ENCODE measurements at regions not wholly inside any gene's neighbourhood (a gene's known extent, or its start where the extent isn't known, plus 50 kb on each side); places are given as distances from the start of the nearest gene placed in this dataset.

GRCh38 chr22:49361164-49361563, 466.5 kb downstream of the BRD1 start:
- no peaks in the 10 kb centered on the region for H3K27me3 ChIP-seq (ENCODE audit: control insufficient read depth, low read length)
- no peaks in the 10 kb centered on the region for H3K9me2 ChIP-seq (replicated peaks; ENCODE audit: control insufficient read depth, low read length)
- peak overlapping the region; percentile 74 for H3K27ac ChIP-seq (ENCODE audit: low read depth, low read length)
- H3K9me3 ChIP-seq (ENCODE audit: control insufficient read depth, insufficient read depth, low read length): peaks cover 4% of the 10 kb centered on the region; the same call in 1 of the 2 replicates
- H3K79me2 ChIP-seq (ENCODE audit: control insufficient read depth, low read length): no peaks in the 10 kb centered on the region
- TF ChIP-seq, protein P1, sequence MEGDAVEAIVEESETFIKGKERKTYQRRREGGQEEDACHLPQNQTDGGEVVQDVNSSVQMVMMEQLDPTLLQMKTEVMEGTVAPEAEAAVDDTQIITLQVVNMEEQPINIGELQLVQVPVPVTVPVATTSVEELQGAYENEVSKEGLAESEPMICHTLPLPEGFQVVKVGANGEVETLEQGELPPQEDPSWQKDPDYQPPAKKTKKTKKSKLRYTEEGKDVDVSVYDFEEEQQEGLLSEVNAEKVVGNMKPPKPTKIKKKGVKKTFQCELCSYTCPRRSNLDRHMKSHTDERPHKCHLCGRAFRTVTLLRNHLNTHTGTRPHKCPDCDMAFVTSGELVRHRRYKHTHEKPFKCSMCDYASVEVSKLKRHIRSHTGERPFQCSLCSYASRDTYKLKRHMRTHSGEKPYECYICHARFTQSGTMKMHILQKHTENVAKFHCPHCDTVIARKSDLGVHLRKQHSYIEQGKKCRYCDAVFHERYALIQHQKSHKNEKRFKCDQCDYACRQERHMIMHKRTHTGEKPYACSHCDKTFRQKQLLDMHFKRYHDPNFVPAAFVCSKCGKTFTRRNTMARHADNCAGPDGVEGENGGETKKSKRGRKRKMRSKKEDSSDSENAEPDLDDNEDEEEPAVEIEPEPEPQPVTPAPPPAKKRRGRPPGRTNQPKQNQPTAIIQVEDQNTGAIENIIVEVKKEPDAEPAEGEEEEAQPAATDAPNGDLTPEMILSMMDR (IDR thresholded peaks at IDR 0.05; ENCODE audit: low read depth, low read length, poor library complexity, severe bottlenecking): no peak
- no peak for TF ChIP-seq EZH2phosphoT487 (IDR thresholded peaks at IDR 0.05; ENCODE audit: borderline replicate concordance, low read length)
- H3K36me3 ChIP-seq (ENCODE audit: control insufficient read depth, low read length): no peaks in the 10 kb centered on the region
- H3K4me1 ChIP-seq (ENCODE audit: control insufficient read depth, low read length): peaks cover 55% of the 10 kb centered on the region
- H3F3A ChIP-seq (ENCODE audit: control insufficient read depth, insufficient read depth): peaks cover 9% of the 10 kb centered on the region
- H4K20me1 ChIP-seq (ENCODE audit: control insufficient read depth, insufficient read depth, low read depth, low read length): no peaks in the 10 kb centered on the region
- H3K4me3 ChIP-seq (ENCODE audit: low read length): peak overlapping the region; percentile 45
- H3K4me2 ChIP-seq (ENCODE audit: low read length): peak overlapping the region; percentile 51

- Histone ChIP-seq H3K27ac (ENCODE audit: low read depth, low read length) (peak overlapping the region; percentile 74), H3K27me3 (ENCODE audit: control insufficient read depth, low read length) (no peaks in the 10 kb centered on the region), H3K4me2 (ENCODE audit: low read length) (peak overlapping the region; percentile 51), H3K4me1 (ENCODE audit: control insufficient read depth, low read length) (peaks cover 55% of the 10 kb centered on the region), H3K4me3 (ENCODE audit: low read length) (peak overlapping the region; percentile 45), H3K36me3 (ENCODE audit: control insufficient read depth, low read length) (no peaks in the 10 kb centered on the region), H3K9me2 (replicated peaks; ENCODE audit: control insufficient read depth, low read length) (no peaks in the 10 kb centered on the region), H3F3A (ENCODE audit: control insufficient read depth, insufficient read depth) (peaks cover 9% of the 10 kb centered on the region), H3K79me2 (ENCODE audit: control insufficient read depth, low read length) (no peaks in the 10 kb centered on the region), H4K20me1 (ENCODE audit: control insufficient read depth, insufficient read depth, low read depth, low read length) (no peaks in the 10 kb centered on the region), H3K9me3 (ENCODE audit: control insufficient read depth, insufficient read depth, low read length) (peaks cover 4% of the 10 kb centered on the region; the same call in 1 of the 2 replicates)
- no peak for TF ChIP-seq EZH2phosphoT487 (IDR thresholded peaks at IDR 0.05; ENCODE audit: borderline replicate concordance, low read length)
- TF ChIP-seq, protein P1 (IDR thresholded peaks at IDR 0.05; ENCODE audit: low read depth, low read length, poor library complexity, severe bottlenecking): no peak
Measured at GRCh38 chr22:49360746-49361145, 466.9 kb downstream of the BRD1 start.

DNA sequence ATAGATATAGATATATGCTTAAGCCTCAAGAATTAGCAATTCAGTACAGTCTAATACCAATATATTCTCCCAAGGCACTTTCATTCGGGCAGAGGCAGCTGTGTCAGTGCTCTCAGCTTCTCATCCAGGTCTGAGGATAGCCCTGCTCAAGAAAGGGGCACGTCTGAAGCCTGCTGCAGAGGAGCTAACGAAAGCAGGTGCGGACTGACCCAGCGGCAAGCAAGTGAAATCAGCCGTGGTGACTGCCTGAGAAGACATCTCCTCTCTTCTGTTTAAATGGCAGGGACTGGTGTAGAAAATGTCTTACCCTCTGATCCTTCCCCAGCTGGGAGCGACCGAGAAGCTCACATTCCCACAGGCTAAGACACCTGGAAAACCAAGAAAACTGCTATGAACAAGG, 468.6 kb downstream of the BRD1 start:
- Histone ChIP-seq H3K4me2 (ENCODE audit: low read length) (peak overlapping the region; percentile 51), H3F3A (ENCODE audit: control insufficient read depth, insufficient read depth) (peaks cover 9% of the 10 kb centered on the region), H3K4me3 (ENCODE audit: low read length) (peak overlapping the region; percentile 32), H3K36me3 (ENCODE audit: control insufficient read depth, low read length) (no peaks in the 10 kb centered on the region), H3K27me3 (ENCODE audit: control insufficient read depth, low read length) (no peaks in the 10 kb centered on the region), H3K79me2 (ENCODE audit: control insufficient read depth, low read length) (no peaks in the 10 kb centered on the region), H3K9me2 (replicated peaks; ENCODE audit: control insufficient read depth, low read length) (no peaks in the 10 kb centered on the region), H3K9me3 (ENCODE audit: control insufficient read depth, insufficient read depth, low read length) (peaks cover 7% of the 10 kb centered on the region), H4K20me1 (ENCODE audit: control insufficient read depth, insufficient read depth, low read depth, low read length) (no peaks in the 10 kb centered on the region), H3K4me1 (ENCODE audit: control insufficient read depth, low read length) (peaks cover 64% of the 10 kb centered on the region), H3K27ac (ENCODE audit: low read depth, low read length) (peak overlapping the region; percentile 74)
- TF ChIP-seq, protein P1 (IDR thresholded peaks at IDR 0.05; ENCODE audit: low read depth, low read length, poor library complexity, severe bottlenecking): no peak
- TF ChIP-seq EZH2phosphoT487 (IDR thresholded peaks at IDR 0.05; ENCODE audit: borderline replicate concordance, low read length): no peak
